ENCODE measurements at regions not wholly inside any gene's neighbourhood (a gene's known extent, or its start where the extent isn't known, plus 50 kb on each side); places are given as distances from the start of the nearest gene placed in this dataset.

DNA sequence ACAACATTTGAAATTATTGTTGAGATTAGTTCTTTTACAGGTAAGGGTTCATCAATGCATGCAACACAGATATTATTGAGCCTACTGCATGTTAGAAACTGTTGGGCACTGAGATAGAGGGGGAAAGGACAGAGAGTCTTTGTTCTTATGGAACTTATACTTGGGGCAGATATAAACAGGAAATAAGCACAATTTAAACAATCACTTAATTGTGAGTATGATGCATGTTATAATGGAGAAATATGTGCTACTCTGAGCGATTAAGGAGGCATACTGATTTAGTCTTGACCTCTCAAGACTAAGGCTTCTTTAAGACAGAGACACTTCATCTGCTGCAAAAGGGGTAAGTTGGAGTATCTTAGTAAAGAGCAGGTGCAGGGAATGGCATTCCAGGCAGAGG, 593.3 kb downstream of the CCSER2 start:
- Histone ChIP-seq H3K36me3 (no peaks in the 10 kb centered on the region), H3K4me1 (no peaks in the 10 kb centered on the region), H3K27ac (no peak overlapping the region), H3K4me3 (no peak overlapping the region), H3K27me3 (no peaks in the 10 kb centered on the region), H3K9me3 (peaks cover 0 to 11% (median 3%) of the 10 kb centered on the region in 4 donors)
- no peak for DNase-seq (ENCODE audit: low spot score in 2 of 2)
- no peak for TF ChIP-seq EP300 (IDR thresholded peaks at IDR 0.05)
- TF ChIP-seq POLR2A (IDR thresholded peaks at IDR 0.05), result no peak
- no peak for TF ChIP-seq CTCF (IDR thresholded peaks at IDR 0.05)
- 25 to 45% methylated on average over 1 of the region's 1 CpG for WGBS, 2 donors

GRCh38 chr10:84924131-84924530, 595.7 kb downstream of the CCSER2 start:
- Histone ChIP-seq H3K9me3 (peaks cover 0 to 3% (median under 1%) of the 10 kb centered on the region in 4 donors), H3K27me3 (no peaks in the 10 kb centered on the region), H3K4me1 (no peaks in the 10 kb centered on the region), H3K27ac (no peak overlapping the region), H3K4me3 (no peak overlapping the region), H3K36me3 (no peaks in the 10 kb centered on the region)
- no peak for DNase-seq (ENCODE audit: low spot score in 2 of 2)
- 90 to 92% methylated on average over 2 of the region's 2 CpGs for WGBS, 2 donors
- TF ChIP-seq EP300 (IDR thresholded peaks at IDR 0.05) (no peak), POLR2A (IDR thresholded peaks at IDR 0.05) (no peak), CTCF (IDR thresholded peaks at IDR 0.05) (no peak)

DNA sequence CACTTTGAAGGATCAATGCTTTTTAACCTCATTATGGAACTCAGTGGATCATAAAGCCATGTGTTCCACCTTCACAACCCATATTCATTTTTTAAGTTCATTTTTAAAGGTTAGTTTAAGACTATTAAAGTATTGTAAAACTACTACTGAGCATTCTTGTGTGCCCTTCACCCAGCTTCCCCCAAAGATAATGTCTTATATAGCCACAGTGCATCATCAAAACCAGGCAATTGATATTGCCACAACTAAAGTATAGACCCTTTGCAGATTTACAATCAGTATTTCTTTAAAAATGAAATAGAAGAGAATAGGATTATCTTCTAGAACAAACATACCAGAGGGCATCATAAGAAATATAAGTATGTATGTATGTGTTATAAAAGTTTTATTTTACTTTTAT, 597.1 kb downstream of the CCSER2 start:
- H3K4me1 ChIP-seq, result no peaks in the 10 kb centered on the region
- no peaks in the 10 kb centered on the region for H3K9me3 ChIP-seq
- no peak overlapping the region for H3K4me3 ChIP-seq
- no peaks in the 10 kb centered on the region for H3K27me3 ChIP-seq
- no peaks in the 10 kb centered on the region for H3K36me3 ChIP-seq
- DNase-seq (ENCODE audit: low spot score in 2 of 2), result no peak
- TF ChIP-seq EP300 (IDR thresholded peaks at IDR 0.05) (no peak), CTCF (IDR thresholded peaks at IDR 0.05) (no peak), POLR2A (IDR thresholded peaks at IDR 0.05) (no peak)
- no peak overlapping the region for H3K27ac ChIP-seq

- WGBS, 2 donors, result 77 to 93% methylated on average over 7 of the region's 7 CpGs
- no peak overlapping the region for H3K4me3 ChIP-seq
These were observed 605.0 kb downstream of the CCSER2 start for GRCh38 chr10:84933402-84933801.

DNA sequence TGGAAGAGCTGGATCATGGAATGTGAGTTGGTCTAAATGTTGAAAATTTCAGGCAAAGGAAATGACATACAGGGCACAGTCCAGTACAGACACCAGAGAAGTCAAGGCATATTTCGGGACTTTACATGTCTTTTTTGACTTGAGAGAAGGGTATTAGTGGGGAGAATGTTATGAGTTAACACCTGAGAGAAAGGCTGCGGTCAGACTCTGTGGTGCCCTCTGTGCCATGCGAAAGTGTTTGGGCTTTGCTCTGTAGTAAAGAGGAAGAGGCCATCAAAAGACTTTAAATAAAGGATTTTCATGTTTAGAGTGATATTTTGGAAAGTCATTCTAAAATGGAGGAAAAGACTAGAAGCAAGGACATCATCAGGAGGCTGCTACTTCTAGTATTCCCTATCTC, 607.4 kb downstream of the CCSER2 start:
- H3K27me3 ChIP-seq, result no peaks in the 10 kb centered on the region
- no peak overlapping the region for H3K27ac ChIP-seq
- no peak overlapping the region for H3K4me3 ChIP-seq
- DNase-seq (ENCODE audit: low spot score in 2 of 2), result no peak
- TF ChIP-seq POLR2A (IDR thresholded peaks at IDR 0.05) (no peak), CTCF (IDR thresholded peaks at IDR 0.05) (no peak), EP300 (IDR thresholded peaks at IDR 0.05) (no peak)
- WGBS, 2 donors, result 92 to 97% methylated on average over 3 of the region's 3 CpGs
- H3K9me3 ChIP-seq, result no peaks in the 10 kb centered on the region
- H3K4me1 ChIP-seq, result no peaks in the 10 kb centered on the region
- H3K36me3 ChIP-seq, result no peaks in the 10 kb centered on the region

More at GRCh38 chr10:84933402-84933801, 605.0 kb downstream of the CCSER2 start:
- Histone ChIP-seq H3K9me3 (no peaks in the 10 kb centered on the region), H3K27me3 (no peaks in the 10 kb centered on the region), H3K27ac (no peak overlapping the region), H3K4me1 (no peaks in the 10 kb centered on the region), H3K36me3 (no peaks in the 10 kb centered on the region)
- TF ChIP-seq POLR2A (IDR thresholded peaks at IDR 0.05) (no peak), CTCF (IDR thresholded peaks at IDR 0.05) (no peak), EP300 (IDR thresholded peaks at IDR 0.05) (no peak)
- no peak for DNase-seq (ENCODE audit: low spot score in 2 of 2)
